PC-9 (cell line): ENCODE measurements at regions not wholly inside any gene's neighbourhood (a gene's known extent, or its start where the extent isn't known, plus 50 kb on each side); places are given as distances from the start of the nearest gene placed in this dataset.

ENCODE experiments used
- BruUV-seq: library from RNA; stranded (reverse); fragments of 400-500 nt; replicated peaks from 2 replicates; lab custom pipeline; 2021; lab: Mats Ljungman, UMichigan
- CTCF ChIA-PET: fragments of 300-600 bp; sonication (Branson Sonifier 250); formaldehyde crosslinking; loops from one replicate; lab custom pipeline; 2022; ENCODE audit warnings: antibody characterized with exemption; lab: Charles Lee
- POLR2A ChIA-PET: fragments of 300-600 bp; sonication (Branson Sonifier 250); formaldehyde crosslinking; loops from one replicate; lab custom pipeline; 2022; ENCODE audit warnings: antibody characterized with exemption; ENCODE audit not compliant: unreplicated experiment; lab: Charles Lee
- DNase-seq, 2 experiments: peaks; one replicate each; pipeline versions ENCODE4 v3.0.0 to v3.0.0-alpha.2; 2015 to 2022; ENCODE audit warnings: mixed read lengths in 1 of 2
- H2AFZ ChIP-seq: fragments of 200-600 bp; sonication (generic); 2 replicates; pipeline ENCODE4 v1.8.1; 2017; ENCODE audit warnings: antibody characterized with exemption
- H3F3A ChIP-seq: fragments of 200-600 bp; sonication (generic); 2 replicates; pipeline ENCODE4 v1.8.1; 2017; ENCODE audit warnings: antibody characterized with exemption, mild to moderate bottlenecking, low read depth; ENCODE audit not compliant: insufficient read depth
- H3K27ac ChIP-seq: fragments of 200-600 bp; sonication (generic); 2 replicates; pipeline ENCODE4 v1.6.1; 2016; ENCODE audit warnings: mixed run types
- H3K27me3 ChIP-seq: fragments of 200-600 bp; sonication (generic); 2 replicates; pipeline ENCODE4 v1.6.1; 2016; ENCODE audit warnings: low read depth, mixed run types; ENCODE audit not compliant: insufficient read depth
- H3K36me3 ChIP-seq: fragments of 200-600 bp; sonication (generic); 2 replicates; pipeline ENCODE4 v1.6.1; 2016; ENCODE audit warnings: low read depth, mixed run types
- H3K4me1 ChIP-seq: fragments of 200-600 bp; sonication (generic); replicated peaks from 2 replicates; pipeline ENCODE4 v1.6.1; 2016; ENCODE audit warnings: mixed run types; ENCODE audit not compliant: insufficient read depth
- H3K4me2 ChIP-seq: fragments of 200-600 bp; sonication (generic); 2 replicates; pipeline ENCODE4 v1.6.1; 2017; ENCODE audit warnings: mixed run types
- H3K4me3 ChIP-seq: fragments of 200-600 bp; sonication (generic); 2 replicates; pipeline ENCODE4 v1.6.1; 2016; ENCODE audit warnings: mixed run types
- H3K79me2 ChIP-seq: fragments of 200-600 bp; sonication (generic); 2 replicates; pipeline ENCODE4 v1.6.1; 2017; ENCODE audit warnings: low read depth, mixed run types
- H3K9me2 ChIP-seq: fragments of 200-600 bp; sonication (generic); 2 replicates; pipeline ENCODE4 v1.8.1; 2017; ENCODE audit warnings: mild to moderate bottlenecking; ENCODE audit not compliant: insufficient read depth
- H3K9me3 ChIP-seq: fragments of 200-600 bp; sonication (generic); 2 replicates; pipeline ENCODE4 v1.8.1; 2016; ENCODE audit warnings: low read depth; ENCODE audit not compliant: insufficient read depth
- H4K20me1 ChIP-seq: fragments of 200-600 bp; sonication (generic); 2 replicates; pipeline ENCODE4 v1.8.1; 2017; ENCODE audit not compliant: insufficient read depth
- EZH2 ChIP-seq: fragments of 200-600 bp; sonication (generic); IDR thresholded peaks from 2 replicates; pipeline ENCODE4 v1.8.0; 2017; ENCODE audit warnings: antibody characterized with exemption, low read depth
- intact Hi-C: fragments of 100-400 bp; cut with micrococcal nuclease; formaldehyde crosslinking; loops from one replicate; pipeline ENCODE4 v1.10.0; 2022; ENCODE audit not compliant: unreplicated experiment
- TF ChIP-seq, protein P1 (sequence below): fragments of 200-600 bp; sonication (generic); conservative IDR thresholded peaks from 2 replicates; pipeline ENCODE4 v1.6.1; 2017; ENCODE audit warnings: mixed run types, antibody characterized with exemption, mild to moderate bottlenecking, moderate library complexity

DNA sequence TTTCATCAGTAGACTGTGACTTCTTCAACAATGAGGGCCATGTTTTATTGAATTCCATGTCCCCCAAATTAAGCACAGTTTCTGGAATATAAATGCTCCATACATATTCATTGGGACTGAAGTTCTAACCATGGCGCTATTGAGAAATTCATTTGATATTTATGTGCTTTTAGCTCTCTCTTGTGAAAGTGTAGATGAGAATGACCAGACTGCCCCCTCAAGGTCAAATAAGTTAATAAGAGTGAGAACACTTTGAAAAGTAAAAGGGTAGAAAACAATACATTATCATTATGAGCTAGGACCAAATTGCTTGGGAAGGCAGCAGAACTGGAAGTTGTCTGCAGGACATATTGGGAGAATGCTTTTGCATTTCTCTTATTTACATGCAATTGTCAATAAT is 597.9 kb downstream of the EPM2A start:
- no peak overlapping the region for H3K4me2 ChIP-seq
- intact Hi-C loops = no loop called here
- no peak overlapping the region for H2AFZ ChIP-seq
- peaks cover 9% of the 10 kb centered on the region for H3K4me1 ChIP-seq
- H3K9me3 ChIP-seq = no peaks in the 10 kb centered on the region
- H3K9me2 ChIP-seq = no peaks in the 10 kb centered on the region
- TF ChIP-seq, protein P1, sequence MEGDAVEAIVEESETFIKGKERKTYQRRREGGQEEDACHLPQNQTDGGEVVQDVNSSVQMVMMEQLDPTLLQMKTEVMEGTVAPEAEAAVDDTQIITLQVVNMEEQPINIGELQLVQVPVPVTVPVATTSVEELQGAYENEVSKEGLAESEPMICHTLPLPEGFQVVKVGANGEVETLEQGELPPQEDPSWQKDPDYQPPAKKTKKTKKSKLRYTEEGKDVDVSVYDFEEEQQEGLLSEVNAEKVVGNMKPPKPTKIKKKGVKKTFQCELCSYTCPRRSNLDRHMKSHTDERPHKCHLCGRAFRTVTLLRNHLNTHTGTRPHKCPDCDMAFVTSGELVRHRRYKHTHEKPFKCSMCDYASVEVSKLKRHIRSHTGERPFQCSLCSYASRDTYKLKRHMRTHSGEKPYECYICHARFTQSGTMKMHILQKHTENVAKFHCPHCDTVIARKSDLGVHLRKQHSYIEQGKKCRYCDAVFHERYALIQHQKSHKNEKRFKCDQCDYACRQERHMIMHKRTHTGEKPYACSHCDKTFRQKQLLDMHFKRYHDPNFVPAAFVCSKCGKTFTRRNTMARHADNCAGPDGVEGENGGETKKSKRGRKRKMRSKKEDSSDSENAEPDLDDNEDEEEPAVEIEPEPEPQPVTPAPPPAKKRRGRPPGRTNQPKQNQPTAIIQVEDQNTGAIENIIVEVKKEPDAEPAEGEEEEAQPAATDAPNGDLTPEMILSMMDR = 0 out of 2 replicates have a peak, but pooled peaks have one; percentile 38
- TF ChIP-seq EZH2 = no peak
- no TSS peak for BruUV-seq
- DNase-seq = no peak
- ChIA-PET POLR2A (no interaction called here), CTCF (interaction anchor here (0.6 kb wide), 1 partner anchor 1038 kb away, joined by 3 read pairs; no protein-coding TSS in a partner anchor)
- no peaks in the 10 kb centered on the region for H4K20me1 ChIP-seq
- no peaks in the 10 kb centered on the region for H3K79me2 ChIP-seq
- H3K36me3 ChIP-seq = no peaks in the 10 kb centered on the region
- no peak overlapping the region for H3K4me3 ChIP-seq
- H3F3A ChIP-seq = no peaks in the 10 kb centered on the region
- H3K27me3 ChIP-seq = no peaks in the 10 kb centered on the region
- H3K27ac ChIP-seq = no peak overlapping the region

DNA sequence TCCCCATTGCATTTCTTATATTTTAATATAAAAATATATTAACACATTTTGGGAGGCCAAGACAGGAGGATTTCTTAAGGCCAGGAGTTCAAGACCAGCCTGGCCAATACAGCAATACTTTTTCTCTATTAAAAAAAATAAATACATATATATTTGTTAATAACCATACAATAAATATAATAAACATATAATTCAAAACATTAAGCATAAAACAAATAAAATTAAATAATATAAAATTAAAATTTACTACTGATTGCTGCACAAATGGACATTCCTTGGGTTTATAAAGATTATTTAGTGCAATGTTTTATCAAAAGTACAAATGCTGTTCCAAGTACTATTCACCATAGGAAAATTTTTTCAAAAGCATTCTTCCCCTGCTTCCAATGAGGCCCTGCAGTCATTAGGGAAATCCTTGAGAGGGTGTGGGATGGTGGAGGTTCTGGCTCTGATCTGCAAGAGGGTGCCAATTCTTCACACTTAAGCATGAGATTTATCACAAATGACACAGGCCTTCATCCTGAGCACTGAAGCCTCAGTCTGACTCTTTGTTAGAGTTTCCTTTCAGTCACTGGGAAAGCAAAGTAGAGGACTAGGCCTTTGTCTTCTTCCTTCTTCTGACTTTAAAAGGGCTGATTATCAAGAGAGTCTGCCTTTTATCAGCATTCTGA is 596.7 kb downstream of the EPM2A start:
- ChIA-PET CTCF (no interaction called here), POLR2A (no interaction called here)
- Histone ChIP-seq H4K20me1 (no peaks in the 10 kb centered on the region), H3K79me2 (no peaks in the 10 kb centered on the region), H3K9me2 (no peaks in the 10 kb centered on the region), H3K27ac (no peak overlapping the region), H3K36me3 (no peaks in the 10 kb centered on the region), H3K27me3 (no peaks in the 10 kb centered on the region), H3K4me1 (peaks cover 9% of the 10 kb centered on the region), H3K4me2 (no peak overlapping the region), H3K4me3 (no peak overlapping the region), H3F3A (no peaks in the 10 kb centered on the region), H2AFZ (no peak overlapping the region; the same call in 1 of the 2 replicates), H3K9me3 (no peaks in the 10 kb centered on the region)
- TF ChIP-seq EZH2 = no peak
- TF ChIP-seq, protein P1 = no peak
- DNase-seq = no peak
- no TSS peak for BruUV-seq
- intact Hi-C loops = no loop called here

DNA sequence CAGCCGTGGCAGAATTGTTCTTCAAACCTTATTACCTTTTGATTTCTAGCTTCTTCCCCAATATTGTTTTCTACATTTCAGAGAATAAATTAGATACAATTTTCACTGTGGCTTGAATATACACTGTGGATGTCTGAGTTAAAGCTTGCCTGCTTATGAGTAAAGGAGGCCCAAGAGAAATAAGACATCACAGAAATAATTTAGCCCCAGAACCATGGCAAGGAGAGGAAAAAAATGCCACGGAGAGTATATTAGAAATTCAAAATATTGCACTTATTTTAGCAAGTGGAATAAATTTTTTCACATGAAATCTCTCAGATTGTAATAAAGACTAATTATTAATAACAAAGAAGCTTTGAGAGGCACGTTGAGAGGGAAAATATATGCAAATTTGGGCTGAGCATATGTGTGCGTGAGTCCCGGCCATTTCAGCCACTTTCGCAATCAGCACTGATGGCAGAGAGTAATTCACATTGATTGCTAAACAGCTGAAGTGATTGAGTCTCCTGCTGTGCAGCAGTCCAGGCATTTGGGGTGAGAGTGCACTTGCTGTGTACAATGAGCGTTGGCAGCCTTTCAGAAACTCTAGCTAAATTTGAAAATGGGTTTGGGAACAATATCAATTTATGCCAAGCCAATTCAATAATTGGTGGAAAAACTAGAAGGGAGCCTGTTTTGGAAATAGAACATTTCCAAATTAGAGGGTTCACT is 596.0 kb downstream of the EPM2A start:
- Histone ChIP-seq H3K4me3 (no peak overlapping the region), H3K79me2 (no peaks in the 10 kb centered on the region), H3K4me2 (no peak overlapping the region), H3F3A (no peaks in the 10 kb centered on the region), H3K9me2 (no peaks in the 10 kb centered on the region), H3K27me3 (no peaks in the 10 kb centered on the region), H3K4me1 (peaks cover 9% of the 10 kb centered on the region), H2AFZ (no peak overlapping the region; the same call in 1 of the 2 replicates), H3K27ac (no peak overlapping the region), H3K9me3 (no peaks in the 10 kb centered on the region), H4K20me1 (no peaks in the 10 kb centered on the region), H3K36me3 (no peaks in the 10 kb centered on the region)
- peak in 1 of 2 experiments; percentile 45 for DNase-seq
- intact Hi-C loops = no loop called here
- ChIA-PET POLR2A (interaction anchor here (0.6 kb wide), 1 partner anchor 1132 kb away, joined by 3 read pairs; the partner anchor contains the start of gene PLAGL1), CTCF (no interaction called here)
- TF ChIP-seq, protein P1 = no peak
- no peak for TF ChIP-seq EZH2
- no TSS peak for BruUV-seq
